HG02678 (cell line): ENCODE measurements at regions not wholly inside any gene's neighbourhood (a gene's known extent, or its start where the extent isn't known, plus 50 kb on each side); places are given as distances from the start of the nearest gene placed in this dataset.

ENCODE experiments used
- ATAC-seq: cut with Tn5 transposase; IDR thresholded peaks from one replicate; pipeline ENCODE4 v1.9.1; 2021; ENCODE audit warnings: mild to moderate bottlenecking, moderate library complexity; ENCODE audit not compliant: unreplicated experiment

DNA sequence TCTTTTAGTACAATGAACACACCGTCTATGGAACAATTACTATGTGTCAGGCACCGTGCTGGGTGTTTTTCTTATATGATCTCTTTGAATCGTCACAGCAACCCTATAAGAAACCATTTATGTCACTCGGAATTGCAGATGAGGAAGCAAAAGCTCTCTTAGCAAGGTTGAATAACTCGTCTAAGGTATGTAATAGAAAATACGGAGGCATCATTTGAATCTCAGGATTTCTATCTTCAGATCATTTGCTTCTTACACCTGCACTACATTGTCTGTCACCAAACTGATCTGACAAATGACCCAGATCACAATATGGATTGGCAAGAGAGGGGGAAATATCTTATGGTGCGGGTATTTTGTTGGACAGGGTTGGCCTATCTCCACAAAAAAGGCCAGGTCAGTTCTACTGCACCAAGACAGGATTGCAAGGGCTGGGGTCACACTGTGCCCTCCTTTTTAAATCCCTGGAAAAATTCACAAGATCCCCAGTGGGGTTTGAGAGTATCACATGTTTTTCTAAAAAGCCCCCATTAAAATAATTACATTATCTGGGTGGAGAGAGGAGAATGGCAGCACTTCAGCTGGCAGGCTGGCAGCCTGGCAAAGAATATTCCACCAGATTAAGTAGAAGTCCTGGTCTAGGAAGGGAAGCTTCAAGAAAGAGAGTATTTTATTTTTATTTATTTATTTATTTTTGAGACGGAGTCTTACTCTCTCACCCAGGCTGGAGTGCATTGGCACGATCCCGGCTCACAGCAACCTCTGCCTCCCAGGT, 110.7 kb upstream of the CLMP start:
- ATAC-seq = no peak

- no peak for ATAC-seq
These were observed 109.9 kb upstream of the CLMP start for GRCh38 chr11:123304828-123305466.

DNA sequence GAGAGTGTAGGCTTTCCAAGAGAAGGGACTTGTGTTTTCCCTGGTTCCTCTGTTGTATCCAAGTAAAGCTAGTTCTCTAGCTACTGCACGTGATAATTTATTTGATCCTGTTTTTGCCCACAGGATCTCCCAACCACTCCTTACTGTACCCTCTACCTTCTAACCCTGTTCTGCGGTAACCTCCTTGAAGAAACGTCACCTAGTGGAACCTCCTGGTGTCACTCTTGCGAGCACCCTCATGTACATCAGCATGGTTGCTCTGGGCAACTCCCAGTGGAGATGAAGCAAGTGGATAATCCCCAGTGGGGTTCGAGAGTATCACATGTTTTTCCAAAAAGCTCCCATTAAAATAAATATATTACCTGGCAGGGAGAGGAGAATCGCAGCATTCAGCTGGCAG, 108.9 kb upstream of the CLMP start:
- no peak for ATAC-seq

DNA sequence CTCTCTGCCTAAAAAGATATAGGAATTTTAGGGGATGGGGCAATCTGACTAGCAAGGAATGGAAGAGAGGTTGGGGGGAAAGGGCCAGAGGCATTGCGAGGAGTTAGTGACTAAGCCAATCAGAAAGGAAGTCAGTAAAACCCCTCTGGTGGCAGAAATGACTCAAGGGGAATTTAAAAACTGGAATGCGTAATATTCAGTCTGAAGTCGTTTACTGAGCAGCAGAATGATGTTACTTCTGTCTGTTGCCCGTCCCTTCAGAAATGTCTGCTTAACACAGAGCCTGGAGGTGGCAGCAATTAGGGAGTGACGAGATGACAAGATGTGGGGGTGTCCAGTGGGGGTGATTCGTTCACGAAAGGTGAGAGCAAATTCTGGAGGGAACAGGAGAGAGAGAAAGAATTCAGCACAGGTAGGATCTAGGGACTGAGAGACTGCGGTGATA, 107.7 kb upstream of the CLMP start:
- ATAC-seq = peak; percentile 56

DNA sequence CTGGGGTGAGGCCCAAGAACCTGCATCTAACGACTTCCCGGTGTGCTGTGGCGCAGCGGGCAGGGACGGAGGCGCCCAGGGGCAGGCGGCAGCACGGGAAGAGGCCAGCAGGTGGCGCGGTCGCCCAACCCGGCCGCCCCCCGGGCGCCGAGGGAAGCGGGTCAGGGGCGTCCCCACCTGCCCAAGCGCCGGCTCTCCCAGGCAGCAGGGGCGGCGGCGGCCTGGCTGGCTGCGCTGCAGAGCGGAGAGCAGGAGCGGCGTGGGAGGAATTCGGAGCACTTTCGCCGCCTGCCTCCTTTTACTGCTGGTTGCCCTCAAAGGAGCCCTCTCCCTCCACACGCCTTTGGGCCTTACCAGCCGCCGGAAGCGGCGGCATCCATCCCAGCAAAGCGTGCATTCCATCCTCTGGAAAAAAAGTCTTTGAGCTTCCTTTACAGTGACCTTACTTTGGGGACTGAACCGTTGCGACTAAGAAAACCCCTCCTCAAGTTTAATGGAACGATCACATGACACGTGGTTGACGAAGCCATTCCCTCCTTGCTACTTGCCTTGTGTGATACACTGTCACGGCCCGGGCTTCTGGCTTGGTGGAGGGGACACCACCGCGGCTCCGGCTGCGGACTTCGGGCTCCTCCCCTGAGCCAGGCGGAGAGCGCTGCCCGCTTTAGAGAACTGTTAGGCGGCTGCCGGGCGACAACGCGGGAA, 106.8 kb upstream of the CLMP start:
- peak; percentile 72 for ATAC-seq

GRCh38 chr11:123301013-123301591, 106.1 kb upstream of the CLMP start:
- ATAC-seq = no peak

DNA sequence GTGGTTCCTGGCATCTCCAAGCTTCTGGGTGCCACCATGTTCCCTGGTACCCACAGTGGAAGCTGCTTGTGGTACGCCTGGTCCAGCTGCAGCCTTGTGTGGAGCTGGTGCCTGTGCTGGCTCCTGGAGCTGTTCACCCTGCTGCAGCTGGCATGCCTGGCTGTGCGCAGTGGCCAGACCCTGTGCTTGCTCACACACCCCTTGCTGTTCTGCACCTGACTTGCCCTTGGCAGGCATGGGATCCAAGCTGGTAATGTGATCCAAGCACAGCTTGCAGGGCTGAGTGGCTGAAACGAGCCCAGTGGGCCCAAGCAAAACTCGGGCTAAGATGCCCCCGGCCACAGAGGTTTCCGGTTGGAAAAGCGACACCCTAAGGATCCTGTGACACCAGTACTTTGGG, 104.7 kb upstream of the CLMP start:
- ATAC-seq = no peak

- no peak for ATAC-seq
These were observed 103.7 kb upstream of the CLMP start for GRCh38 chr11:123298488-123299447.

GRCh38 chr11:123292647-123293046, 97.6 kb upstream of the CLMP start:
- ATAC-seq = no peak

GRCh38 chr11:123291201-123291869, 96.3 kb upstream of the CLMP start:
- ATAC-seq = no peak

- no peak for ATAC-seq
These were observed 91.7 kb upstream of the CLMP start for GRCh38 chr11:123286761-123287160.

GRCh38 chr11:123286255-123286654, 91.2 kb upstream of the CLMP start:
- no peak for ATAC-seq

GRCh38 chr11:123284454-123284853, 89.4 kb upstream of the CLMP start:
- no peak for ATAC-seq

GRCh38 chr11:123282597-123282996, 87.5 kb upstream of the CLMP start:
- ATAC-seq = no peak

DNA sequence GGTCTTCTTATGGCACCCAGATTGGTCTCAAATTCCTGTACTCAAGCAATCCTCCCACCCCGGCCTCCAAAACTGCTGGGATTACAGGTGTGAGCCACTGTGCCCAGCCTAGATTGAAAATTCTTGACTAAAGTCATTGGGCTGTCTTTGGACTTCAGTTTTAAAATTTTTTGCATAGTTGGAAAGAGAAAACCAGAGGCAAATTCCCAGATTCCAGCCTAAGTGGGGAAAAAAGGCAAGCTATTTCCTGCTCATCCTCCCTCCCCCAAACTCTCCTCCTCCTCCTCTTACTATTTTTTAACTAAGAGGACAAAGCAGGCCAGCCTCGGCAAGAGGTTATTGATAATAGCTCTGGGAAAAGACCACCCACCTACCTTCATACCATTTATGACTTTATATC, 78.6 kb upstream of the CLMP start:
- ATAC-seq = no peak

- ATAC-seq = no peak
These were observed 77.5 kb upstream of the CLMP start for GRCh38 chr11:123272565-123272964.

DNA sequence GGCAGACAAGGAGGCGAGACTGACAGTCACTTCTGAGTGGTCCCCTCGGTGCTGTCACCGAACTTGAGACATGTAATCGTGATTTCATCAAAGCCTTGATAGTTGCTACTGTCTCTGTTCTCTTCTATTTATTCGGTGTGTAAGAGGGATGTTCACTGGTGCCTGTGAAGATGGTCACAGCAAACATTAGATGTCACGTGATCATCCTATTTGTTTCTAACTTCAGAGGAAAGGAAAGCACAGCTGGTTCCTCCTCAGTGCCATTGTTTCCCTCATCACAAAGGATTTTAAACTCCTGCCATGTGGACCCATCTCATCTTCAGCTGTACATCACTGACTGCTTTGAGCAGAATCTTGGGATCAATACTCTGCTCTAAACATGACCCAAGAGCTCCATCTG, 73.1 kb upstream of the CLMP start:
- no peak for ATAC-seq

DNA sequence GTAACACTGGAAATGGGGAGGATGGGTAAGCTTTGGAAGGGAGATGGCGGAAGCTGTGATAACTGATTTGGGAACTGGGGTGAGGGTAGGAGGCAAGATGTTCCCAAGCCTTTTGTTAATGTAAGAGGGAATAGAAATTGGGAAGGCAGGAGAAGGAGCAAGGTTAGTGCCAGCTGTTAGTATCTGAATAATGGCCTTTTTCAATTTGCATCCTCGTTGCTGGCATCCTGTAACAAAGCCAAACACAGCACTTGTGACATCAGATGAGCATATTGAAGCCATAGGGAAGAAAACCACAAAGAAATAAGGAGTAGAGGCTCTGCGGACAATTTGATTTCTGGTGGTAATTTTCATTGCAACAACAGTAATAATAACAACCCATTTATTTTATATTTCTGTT, 70.9 kb upstream of the CLMP start:
- no peak for ATAC-seq

- peak; percentile 13 for ATAC-seq
These were observed 69.4 kb upstream of the CLMP start for GRCh38 chr11:123264431-123264780.
